HG03095 (cell line): ENCODE measurements at regions not wholly inside any gene's neighbourhood (a gene's known extent, or its start where the extent isn't known, plus 50 kb on each side); places are given as distances from the start of the nearest gene placed in this dataset.
"Not testable (repeated sequence)": the region's sequence is repeated elsewhere in the genome, so short reads cannot be mapped to it uniquely, and the experiment has no call there.

ENCODE experiments used
- ATAC-seq: cut with Tn5 transposase; IDR thresholded peaks from one replicate; pipeline ENCODE4 v1.9.1; 2021; ENCODE audit warnings: moderate library complexity; ENCODE audit not compliant: unreplicated experiment

GRCh38 chr4:101670897-101671296 is 119.6 kb upstream of the BANK1 start:
- no peak for ATAC-seq

- no peak for ATAC-seq
These were observed 120.2 kb upstream of the BANK1 start for GRCh38 chr4:101670370-101670769.

- ATAC-seq: no peak
These were observed 120.7 kb upstream of the BANK1 start for GRCh38 chr4:101669832-101670188.

- no peak for ATAC-seq
These were observed 121.2 kb upstream of the BANK1 start for GRCh38 chr4:101669138-101669831.

- no peak for ATAC-seq
These were observed 123.2 kb upstream of the BANK1 start for GRCh38 chr4:101667348-101667747.

GRCh38 chr4:101660607-101661006 is 129.9 kb upstream of the BANK1 start:
- no peak for ATAC-seq

- ATAC-seq: no peak
These were observed 134.7 kb upstream of the BANK1 start for GRCh38 chr4:101655857-101656256.

GRCh38 chr4:101655005-101655404 is 135.5 kb upstream of the BANK1 start:
- no peak for ATAC-seq

GRCh38 chr4:101651778-101652177 is 138.8 kb upstream of the BANK1 start:
- ATAC-seq: no peak

GRCh38 chr4:101649790-101650515 is 140.6 kb upstream of the BANK1 start:
- no peak for ATAC-seq

GRCh38 chr4:101647710-101648034 is 142.9 kb upstream of the BANK1 start:
- no peak for ATAC-seq

GRCh38 chr4:101644516-101644915 is 146.0 kb upstream of the BANK1 start:
- no peak for ATAC-seq

- ATAC-seq: no peak
These were observed 147.2 kb upstream of the BANK1 start for GRCh38 chr4:101643186-101643837.

- not testable (repeated sequence) for ATAC-seq
These were observed 157.8 kb upstream of the BANK1 start for GRCh38 chr4:101632766-101633165.

GRCh38 chr4:101630319-101630986 is 160.1 kb upstream of the BANK1 start:
- ATAC-seq: no peak

GRCh38 chr4:101621120-101621519 is 169.4 kb upstream of the BANK1 start:
- no peak for ATAC-seq

- no peak for ATAC-seq
These were observed 174.9 kb upstream of the BANK1 start for GRCh38 chr4:101615652-101616051.

GRCh38 chr4:101606989-101607388 is 183.5 kb upstream of the BANK1 start:
- ATAC-seq: not testable (repeated sequence)

GRCh38 chr4:101604976-101605375 is 185.6 kb upstream of the BANK1 start:
- no peak for ATAC-seq

GRCh38 chr4:101600287-101600686 is 190.2 kb upstream of the BANK1 start:
- ATAC-seq: no peak

GRCh38 chr4:101599620-101600019 is 190.9 kb upstream of the BANK1 start:
- ATAC-seq: no peak
